NCI-H526 (cell line): ENCODE measurements at regions not wholly inside any gene's neighbourhood (a gene's known extent, or its start where the extent isn't known, plus 50 kb on each side); places are given as distances from the start of the nearest gene placed in this dataset.
"Not testable (repeated sequence)": the region's sequence is repeated elsewhere in the genome, so short reads cannot be mapped to it uniquely, and the experiment has no call there.

Experiments used
- DNase-seq, 2 experiments: peaks; one replicate each; lab custom pipeline; 2025; lab: John Stamatoyannopoulos, UW

- no peak for DNase-seq
Observed at GRCh38 chr5:104498281-104498680, 935.7 kb upstream of the NUDT12 start.

- no peak for DNase-seq
Observed at GRCh38 chr5:104494083-104494482, 931.5 kb upstream of the NUDT12 start.

- DNase-seq: no peak
Observed at GRCh38 chr5:104472811-104473210, 910.2 kb upstream of the NUDT12 start.

GRCh38 chr5:104456122-104456521, 893.5 kb upstream of the NUDT12 start:
- DNase-seq: no peak

- DNase-seq: no peak
Observed at GRCh38 chr5:104452550-104452949, 890.0 kb upstream of the NUDT12 start.

GRCh38 chr5:104451911-104452310, 889.3 kb upstream of the NUDT12 start:
- not testable (repeated sequence) for DNase-seq

GRCh38 chr5:104444656-104445055, 882.1 kb upstream of the NUDT12 start:
- no peak for DNase-seq

- DNase-seq: no peak
Observed at GRCh38 chr5:104443706-104444105, 881.1 kb upstream of the NUDT12 start.

- no peak for DNase-seq
Observed at GRCh38 chr5:104431981-104432380, 869.4 kb upstream of the NUDT12 start.

GRCh38 chr5:104431002-104431620, 868.5 kb upstream of the NUDT12 start:
- no peak for DNase-seq

GRCh38 chr5:104429911-104430310, 867.3 kb upstream of the NUDT12 start:
- DNase-seq: no peak

- DNase-seq: no peak
Observed at GRCh38 chr5:104421431-104421830, 858.8 kb upstream of the NUDT12 start.

GRCh38 chr5:104418056-104418455, 855.5 kb upstream of the NUDT12 start:
- no peak for DNase-seq

- peak in 1 of 2 experiments; percentile 35 for DNase-seq
Observed at GRCh38 chr5:104412649-104413240, 850.2 kb upstream of the NUDT12 start.

GRCh38 chr5:104400941-104401340, 838.4 kb upstream of the NUDT12 start:
- no peak for DNase-seq

GRCh38 chr5:104385906-104386305, 823.3 kb upstream of the NUDT12 start:
- DNase-seq: no peak

- no peak for DNase-seq
Observed at GRCh38 chr5:104375345-104375744, 812.8 kb upstream of the NUDT12 start.

- DNase-seq: no peak
Observed at GRCh38 chr5:104372796-104373195, 810.2 kb upstream of the NUDT12 start.

- DNase-seq: no peak
Observed at GRCh38 chr5:104372376-104372775, 809.8 kb upstream of the NUDT12 start.

GRCh38 chr5:104370523-104370922, 807.9 kb upstream of the NUDT12 start:
- DNase-seq: no peak

GRCh38 chr5:104367978-104368377, 805.4 kb upstream of the NUDT12 start:
- DNase-seq: no peak

GRCh38 chr5:104363567-104363966, 801.0 kb upstream of the NUDT12 start:
- no peak for DNase-seq

- DNase-seq: peak in 1 of 2 experiments; percentile 0
Observed at GRCh38 chr5:104361932-104362331, 799.3 kb upstream of the NUDT12 start.

GRCh38 chr5:104355350-104355749, 792.8 kb upstream of the NUDT12 start:
- no peak for DNase-seq
